C4-2B (cell line): ENCODE measurements at regions not wholly inside any gene's neighbourhood (a gene's known extent, or its start where the extent isn't known, plus 50 kb on each side); places are given as distances from the start of the nearest gene placed in this dataset.

Experiments
- H3K27ac ChIP-seq: fragments of 450-650 bp; 2 replicates; pipeline ENCODE4 v1.5.1; 2017
- ZFX ChIP-seq: fragments of 450-650 bp; IDR thresholded peaks from 2 replicates; pipeline ENCODE4 v1.6.1; 2017
- TF ChIP-seq, protein P1 (sequence below): fragments of 450-650 bp; conservative IDR thresholded peaks from 2 replicates; pipeline ENCODE4 v1.5.1; 2017; ENCODE audit warnings: mild to moderate bottlenecking

GRCh38 chr10:117790621-117791020 lies 248.1 kb downstream of the EMX2 start:
- no peak overlapping the region for H3K27ac ChIP-seq
- TF ChIP-seq ZFX: no peak
- TF ChIP-seq, protein P1, sequence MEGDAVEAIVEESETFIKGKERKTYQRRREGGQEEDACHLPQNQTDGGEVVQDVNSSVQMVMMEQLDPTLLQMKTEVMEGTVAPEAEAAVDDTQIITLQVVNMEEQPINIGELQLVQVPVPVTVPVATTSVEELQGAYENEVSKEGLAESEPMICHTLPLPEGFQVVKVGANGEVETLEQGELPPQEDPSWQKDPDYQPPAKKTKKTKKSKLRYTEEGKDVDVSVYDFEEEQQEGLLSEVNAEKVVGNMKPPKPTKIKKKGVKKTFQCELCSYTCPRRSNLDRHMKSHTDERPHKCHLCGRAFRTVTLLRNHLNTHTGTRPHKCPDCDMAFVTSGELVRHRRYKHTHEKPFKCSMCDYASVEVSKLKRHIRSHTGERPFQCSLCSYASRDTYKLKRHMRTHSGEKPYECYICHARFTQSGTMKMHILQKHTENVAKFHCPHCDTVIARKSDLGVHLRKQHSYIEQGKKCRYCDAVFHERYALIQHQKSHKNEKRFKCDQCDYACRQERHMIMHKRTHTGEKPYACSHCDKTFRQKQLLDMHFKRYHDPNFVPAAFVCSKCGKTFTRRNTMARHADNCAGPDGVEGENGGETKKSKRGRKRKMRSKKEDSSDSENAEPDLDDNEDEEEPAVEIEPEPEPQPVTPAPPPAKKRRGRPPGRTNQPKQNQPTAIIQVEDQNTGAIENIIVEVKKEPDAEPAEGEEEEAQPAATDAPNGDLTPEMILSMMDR: no peak

GRCh38 chr10:117792214-117792613 lies 249.7 kb downstream of the EMX2 start:
- TF ChIP-seq, protein P1: no peak
- no peak for TF ChIP-seq ZFX
- H3K27ac ChIP-seq: no peak overlapping the region

DNA sequence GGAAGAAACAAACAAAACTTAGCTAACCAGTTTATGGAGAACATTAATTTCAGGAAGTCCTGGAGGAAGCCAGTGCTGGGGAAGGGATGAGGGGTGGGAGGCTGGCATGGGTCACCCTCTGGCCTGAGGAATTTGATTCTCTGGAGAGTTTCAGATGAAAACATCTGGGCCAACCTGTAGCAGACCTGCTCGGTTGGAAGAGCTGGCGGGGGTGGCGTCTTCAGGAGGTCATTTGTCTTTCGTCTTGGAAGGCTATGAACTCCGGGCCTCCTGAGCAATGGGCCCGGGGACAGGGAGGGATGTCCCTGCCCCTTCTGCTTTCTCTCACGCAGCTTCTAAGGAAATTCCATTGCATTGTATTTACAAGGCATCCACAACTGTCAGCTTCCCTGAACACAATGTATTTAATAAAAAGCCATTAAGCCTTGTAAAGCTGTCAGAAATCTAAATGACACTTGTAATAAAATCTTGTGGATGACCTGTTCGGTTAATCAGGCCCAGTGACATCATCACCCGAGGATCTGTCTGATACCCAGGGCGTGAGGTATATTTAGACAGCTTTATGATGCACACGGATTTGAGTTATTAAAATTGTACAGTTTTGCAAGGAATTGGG lies 250.5 kb downstream of the RAB11FIP2 start:
- no peak overlapping the region for H3K27ac ChIP-seq
- TF ChIP-seq ZFX: no peak
- TF ChIP-seq, protein P1: no peak

GRCh38 chr10:117797296-117797695 lies 249.4 kb downstream of the RAB11FIP2 start:
- no peak for TF ChIP-seq ZFX
- TF ChIP-seq, protein P1: no peak
- H3K27ac ChIP-seq: no peak overlapping the region

- TF ChIP-seq, protein P1: no peak
- TF ChIP-seq ZFX: no peak
- no peak overlapping the region for H3K27ac ChIP-seq
Observed at GRCh38 chr10:117801691-117802090, 245.1 kb downstream of the RAB11FIP2 start.

GRCh38 chr10:117804470-117805011 lies 242.2 kb downstream of the RAB11FIP2 start:
- no peak overlapping the region for H3K27ac ChIP-seq
- TF ChIP-seq, protein P1: no peak
- TF ChIP-seq ZFX: no peak

- TF ChIP-seq ZFX: no peak
- TF ChIP-seq, protein P1: no peak
- H3K27ac ChIP-seq: no peak overlapping the region
Observed at GRCh38 chr10:117805139-117805538, 241.6 kb downstream of the RAB11FIP2 start.
